Thoracic aorta (tissue), 2 donors: ENCODE measurements at regions not wholly inside any gene's neighbourhood (a gene's known extent, or its start where the extent isn't known, plus 50 kb on each side); places are given as distances from the start of the nearest gene placed in this dataset.

Experiments used
- ATAC-seq: fragments of 150-250 bp; one replicate; pipeline ENCODE4 v1.8.0; 2017; ENCODE audit warnings: low read depth; ENCODE audit not compliant: insufficient number of reproducible peaks, low FRiP score
- DNase-seq: peaks from one replicate; pipeline ENCODE4 v3.0.0-alpha.2; 2020; ENCODE audit warnings: low spot score
- H3K27ac ChIP-seq, 2 donors: fragments of 200-600 bp; sonication (generic); 1 replicate in 1 of 2; 2 replicates in 1 of 2; pipeline ENCODE4 v1.5.1; 2016; ENCODE audit warnings: mild to moderate bottlenecking in 2 of 2, moderate library complexity in 2 of 2
- H3K27me3 ChIP-seq: fragments of 200-600 bp; sonication (generic); replicated peaks from 2 replicates; pipeline ENCODE4 v1.6.0; 2016; ENCODE audit warnings: mild to moderate bottlenecking; ENCODE audit not compliant: insufficient read depth
- H3K36me3 ChIP-seq: fragments of 200-600 bp; sonication (generic); one replicate; pipeline ENCODE4 v1.5.1; 2016
- H3K4me1 ChIP-seq, 2 donors: fragments of 200-600 bp; sonication (generic); 1 replicate in 1 of 2; 2 replicates in 1 of 2; pipeline versions ENCODE4 v1.5.1 to v1.6.0; 2016; ENCODE audit warnings: low read depth in 2 of 2, mild to moderate bottlenecking in 1 of 2; ENCODE audit not compliant: control insufficient read depth in 1 of 2
- H3K4me3 ChIP-seq: fragments of 200-600 bp; sonication (generic); 2 replicates; pipeline ENCODE4 v1.5.1; 2016; ENCODE audit warnings: mild to moderate bottlenecking
- H3K9me3 ChIP-seq: fragments of 200-600 bp; sonication (generic); 2 replicates; pipeline ENCODE4 v1.5.1; 2016
- TF ChIP-seq, protein P1 (sequence below): fragments of 200-600 bp; sonication (generic); IDR thresholded peaks from one replicate; pipeline ENCODE4 v1.5.1; 2019; ENCODE audit warnings: antibody characterized with exemption

DNA sequence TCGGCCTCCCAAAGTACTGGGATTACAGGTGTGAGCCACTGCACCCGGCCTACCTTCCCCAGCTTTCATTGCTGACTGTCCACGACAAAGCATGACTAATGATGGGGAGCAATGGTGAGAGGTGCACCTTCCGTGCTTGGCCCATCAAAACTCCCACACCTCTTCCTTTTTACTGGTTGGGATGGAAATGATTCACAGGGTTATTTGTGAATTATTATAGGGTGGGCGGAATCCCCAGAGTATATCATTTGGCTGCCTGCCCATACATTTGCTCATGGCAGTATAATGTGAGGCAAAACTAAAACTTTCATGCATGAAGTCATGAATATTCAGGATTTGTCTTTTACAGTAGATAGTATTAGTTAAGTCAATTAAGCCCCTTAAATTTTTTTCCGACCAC, 334.2 kb upstream of the NETO1 start:
- H3K4me1 ChIP-seq, result no peaks in the 10 kb centered on the region
- H3K4me3 ChIP-seq, result no peak overlapping the region
- H3K9me3 ChIP-seq, result no peaks in the 10 kb centered on the region
- H3K27ac ChIP-seq, result no peak overlapping the region
- H3K27me3 ChIP-seq, result no peaks in the 10 kb centered on the region
- TF ChIP-seq, protein P1, sequence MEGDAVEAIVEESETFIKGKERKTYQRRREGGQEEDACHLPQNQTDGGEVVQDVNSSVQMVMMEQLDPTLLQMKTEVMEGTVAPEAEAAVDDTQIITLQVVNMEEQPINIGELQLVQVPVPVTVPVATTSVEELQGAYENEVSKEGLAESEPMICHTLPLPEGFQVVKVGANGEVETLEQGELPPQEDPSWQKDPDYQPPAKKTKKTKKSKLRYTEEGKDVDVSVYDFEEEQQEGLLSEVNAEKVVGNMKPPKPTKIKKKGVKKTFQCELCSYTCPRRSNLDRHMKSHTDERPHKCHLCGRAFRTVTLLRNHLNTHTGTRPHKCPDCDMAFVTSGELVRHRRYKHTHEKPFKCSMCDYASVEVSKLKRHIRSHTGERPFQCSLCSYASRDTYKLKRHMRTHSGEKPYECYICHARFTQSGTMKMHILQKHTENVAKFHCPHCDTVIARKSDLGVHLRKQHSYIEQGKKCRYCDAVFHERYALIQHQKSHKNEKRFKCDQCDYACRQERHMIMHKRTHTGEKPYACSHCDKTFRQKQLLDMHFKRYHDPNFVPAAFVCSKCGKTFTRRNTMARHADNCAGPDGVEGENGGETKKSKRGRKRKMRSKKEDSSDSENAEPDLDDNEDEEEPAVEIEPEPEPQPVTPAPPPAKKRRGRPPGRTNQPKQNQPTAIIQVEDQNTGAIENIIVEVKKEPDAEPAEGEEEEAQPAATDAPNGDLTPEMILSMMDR, result no peak
- H3K36me3 ChIP-seq, result no peaks in the 10 kb centered on the region
- DNase-seq (no peak), ATAC-seq (no peak)

- Histone ChIP-seq H3K9me3 (no peaks in the 10 kb centered on the region), H3K4me3 (no peak overlapping the region), H3K27me3 (no peaks in the 10 kb centered on the region), H3K4me1 (no peaks in the 10 kb centered on the region), H3K36me3 (no peaks in the 10 kb centered on the region), H3K27ac (no peak overlapping the region)
- TF ChIP-seq, protein P1, result no peak
- ATAC-seq (no peak), DNase-seq (no peak)
These were observed 331.4 kb upstream of the NETO1 start for GRCh38 chr18:73199151-73199550.

DNA sequence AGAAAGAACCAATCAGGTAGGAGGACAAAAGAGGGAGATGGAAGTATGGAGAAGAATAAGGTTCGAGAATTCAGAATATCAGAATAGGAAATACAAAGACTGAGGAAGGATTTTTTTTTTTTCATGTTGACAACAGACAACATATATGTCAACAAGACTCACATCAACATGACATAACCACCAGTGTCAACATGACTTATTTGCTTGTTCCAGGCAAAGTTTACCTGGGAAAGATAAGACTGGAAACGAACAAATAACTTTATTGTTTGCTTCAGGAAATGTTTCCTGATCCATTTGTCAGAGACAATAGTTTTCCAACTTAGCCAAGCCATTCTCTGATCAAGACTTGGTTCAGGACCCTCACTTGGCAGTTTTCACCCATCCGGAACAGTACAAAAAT, 321.9 kb upstream of the NETO1 start:
- DNase-seq, result no peak
- Histone ChIP-seq H3K4me1 (no peaks in the 10 kb centered on the region), H3K9me3 (no peaks in the 10 kb centered on the region), H3K4me3 (no peak overlapping the region), H3K27ac (no peak overlapping the region), H3K27me3 (no peaks in the 10 kb centered on the region), H3K36me3 (no peaks in the 10 kb centered on the region)
- TF ChIP-seq, protein P1, result no peak
- ATAC-seq, result no peak

DNA sequence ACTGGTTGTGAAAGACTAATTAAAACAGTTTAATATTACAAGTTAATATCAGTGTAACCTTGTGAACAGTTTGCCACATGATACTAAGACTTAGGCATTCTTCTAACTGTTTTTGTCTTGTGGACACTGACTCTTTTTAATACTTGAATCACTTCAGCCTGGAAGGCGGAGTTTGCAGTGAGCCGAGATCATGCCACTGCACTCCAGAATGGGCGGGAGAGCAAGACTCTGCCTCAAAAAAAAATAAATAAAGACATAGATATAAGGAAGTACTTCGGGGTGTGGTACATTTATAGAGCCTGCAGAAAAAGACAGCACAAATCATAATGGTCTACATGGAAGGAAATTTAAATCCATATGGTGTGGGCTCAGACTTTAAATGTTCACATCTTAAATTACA, 300.4 kb upstream of the NETO1 start:
- Histone ChIP-seq H3K27me3 (no peaks in the 10 kb centered on the region), H3K9me3 (no peaks in the 10 kb centered on the region), H3K27ac (no peak overlapping the region), H3K4me3 (no peak overlapping the region), H3K36me3 (no peaks in the 10 kb centered on the region), H3K4me1 (no peaks in the 10 kb centered on the region)
- ATAC-seq, result no peak
- DNase-seq, result no peak
- TF ChIP-seq, protein P1, result no peak

GRCh38 chr18:73164430-73164829, 296.6 kb upstream of the NETO1 start:
- TF ChIP-seq, protein P1, result no peak
- ATAC-seq (no peak), DNase-seq (no peak)
- Histone ChIP-seq H3K9me3 (no peaks in the 10 kb centered on the region), H3K36me3 (no peaks in the 10 kb centered on the region), H3K27ac (no peak overlapping the region), H3K4me1 (no peaks in the 10 kb centered on the region), H3K27me3 (no peaks in the 10 kb centered on the region), H3K4me3 (no peak overlapping the region)
